RWPE1 (cell line): ENCODE measurements at regions not wholly inside any gene's neighbourhood (a gene's known extent, or its start where the extent isn't known, plus 50 kb on each side); places are given as distances from the start of the nearest gene placed in this dataset.

Experiments used
- CTCF ChIA-PET: fragments of 350-600 bp; sonication (Branson Sonifier 250); formaldehyde crosslinking; extraction: SDS; loops from one replicate; lab custom pipeline; 2021; lab: Yijun Ruan, JAX
- POLR2A ChIA-PET: fragments of 400-600 bp; formaldehyde crosslinking; extraction: SDS; loops from one replicate; lab custom pipeline; 2020; ENCODE audit warnings: antibody characterized with exemption; ENCODE audit not compliant: low non-redundant PET; lab: Yijun Ruan, JAX
- DNase-seq: peaks from one replicate; pipeline ENCODE4 v3.0.0; 2012; ENCODE audit warnings: low spot score
- H3K27ac ChIP-seq: fragments of 450-650 bp; 2 replicates; pipeline ENCODE4 v1.5.1; 2017
- TF ChIP-seq, protein P1 (sequence below): fragments of 450-650 bp; conservative IDR thresholded peaks from 2 replicates; pipeline ENCODE4 v1.5.1; 2017; ENCODE audit warnings: low read depth, mild to moderate bottlenecking

- no peak overlapping the region for H3K27ac ChIP-seq
- ChIA-PET CTCF (interaction anchor here (1.2 kb wide), 1 partner anchor 102 kb away, joined by 3 read pairs; no protein-coding TSS in a partner anchor), POLR2A (no interaction called here)
- TF ChIP-seq, protein P1, sequence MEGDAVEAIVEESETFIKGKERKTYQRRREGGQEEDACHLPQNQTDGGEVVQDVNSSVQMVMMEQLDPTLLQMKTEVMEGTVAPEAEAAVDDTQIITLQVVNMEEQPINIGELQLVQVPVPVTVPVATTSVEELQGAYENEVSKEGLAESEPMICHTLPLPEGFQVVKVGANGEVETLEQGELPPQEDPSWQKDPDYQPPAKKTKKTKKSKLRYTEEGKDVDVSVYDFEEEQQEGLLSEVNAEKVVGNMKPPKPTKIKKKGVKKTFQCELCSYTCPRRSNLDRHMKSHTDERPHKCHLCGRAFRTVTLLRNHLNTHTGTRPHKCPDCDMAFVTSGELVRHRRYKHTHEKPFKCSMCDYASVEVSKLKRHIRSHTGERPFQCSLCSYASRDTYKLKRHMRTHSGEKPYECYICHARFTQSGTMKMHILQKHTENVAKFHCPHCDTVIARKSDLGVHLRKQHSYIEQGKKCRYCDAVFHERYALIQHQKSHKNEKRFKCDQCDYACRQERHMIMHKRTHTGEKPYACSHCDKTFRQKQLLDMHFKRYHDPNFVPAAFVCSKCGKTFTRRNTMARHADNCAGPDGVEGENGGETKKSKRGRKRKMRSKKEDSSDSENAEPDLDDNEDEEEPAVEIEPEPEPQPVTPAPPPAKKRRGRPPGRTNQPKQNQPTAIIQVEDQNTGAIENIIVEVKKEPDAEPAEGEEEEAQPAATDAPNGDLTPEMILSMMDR: no peak
- no peak for DNase-seq
Measured at GRCh38 chr2:82268446-82268845, 1963.9 kb upstream of the LRRTM1 start.

DNA sequence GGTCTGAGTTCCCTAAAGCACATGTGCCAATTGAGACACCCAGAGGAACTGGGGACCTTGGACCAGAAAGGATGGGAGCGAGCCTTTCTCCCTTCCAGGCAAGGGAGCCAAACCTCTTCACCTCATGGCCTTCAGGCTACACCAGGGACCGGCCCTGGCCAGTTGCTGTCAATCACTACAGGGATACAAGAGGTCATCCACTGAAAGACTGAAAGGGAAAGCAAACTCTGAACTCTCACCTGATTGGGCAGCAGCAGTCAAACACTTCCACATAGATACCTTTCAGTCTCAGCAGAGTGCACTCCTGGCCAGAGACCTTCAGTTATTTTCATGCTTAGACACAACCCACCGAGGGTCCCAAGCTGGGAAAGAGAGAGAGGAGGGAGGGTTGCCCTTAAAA, 1956.0 kb upstream of the LRRTM1 start:
- DNase-seq: no peak
- CTCF ChIA-PET: no interaction called here
- H3K27ac ChIP-seq: no peak overlapping the region
- POLR2A ChIA-PET: no interaction called here
- TF ChIP-seq, protein P1: no peak

- CTCF ChIA-PET: interaction anchor here (0.5 to 0.6 kb wide), 2 partner anchors 1009 to 1396 kb away, joined by 3 to 4 read pairs; no protein-coding TSS in a partner anchor
- POLR2A ChIA-PET: no interaction called here
- TF ChIP-seq, protein P1: no peak
- DNase-seq: no peak
- no peak overlapping the region for H3K27ac ChIP-seq
Measured at GRCh38 chr2:82259551-82259950, 1955.0 kb upstream of the LRRTM1 start.

- no peak for DNase-seq
- TF ChIP-seq, protein P1: no peak
- CTCF ChIA-PET: interaction anchor here (0.6 kb wide), 1 partner anchor 1335 kb away, joined by 3 read pairs; no protein-coding TSS in a partner anchor
- H3K27ac ChIP-seq: no peak overlapping the region
- POLR2A ChIA-PET: no interaction called here
Measured at GRCh38 chr2:82257796-82258555, 1953.4 kb upstream of the LRRTM1 start.

GRCh38 chr2:82256983-82257632, 1952.6 kb upstream of the LRRTM1 start:
- TF ChIP-seq, protein P1: no peak
- H3K27ac ChIP-seq: no peak overlapping the region
- DNase-seq: no peak
- POLR2A ChIA-PET: no interaction called here
- CTCF ChIA-PET: interaction anchor here (0.6 kb wide), 2 partner anchors 981 to 1336 kb away, joined by 3 read pairs; no protein-coding TSS in a partner anchor

GRCh38 chr2:82256288-82256687, 1951.7 kb upstream of the LRRTM1 start:
- ChIA-PET POLR2A (no interaction called here), CTCF (interaction anchor here (0.6 kb wide), 1 partner anchor 982 kb away, joined by 3 read pairs; no protein-coding TSS in a partner anchor)
- TF ChIP-seq, protein P1: no peak
- H3K27ac ChIP-seq: no peak overlapping the region
- DNase-seq: no peak
